Activated B cell treated with CpG ODN at 0.5 μM for 24 hours (primary cell): ENCODE measurements at regions not wholly inside any gene's neighbourhood (a gene's known extent, or its start where the extent isn't known, plus 50 kb on each side); places are given as distances from the start of the nearest gene placed in this dataset.

Experiments used
- ATAC-seq: fragments of 200-7000 bp; cut with Tn5 transposase; one replicate; pipeline ENCODE4 v1.10.0; 2021; ENCODE audit warnings: low read depth, mild to moderate bottlenecking, moderate library complexity
- CTCF ChIA-PET: fragments of 350-600 bp; sonication (Branson Sonifier 250); formaldehyde crosslinking; loops from one replicate; lab custom pipeline; 2021; ENCODE audit warnings: antibody characterized with exemption; lab: Charles Lee
- POLR2A ChIA-PET: fragments of 350-600 bp; sonication (Branson Sonifier 250); formaldehyde crosslinking; loops from one replicate; lab custom pipeline; 2021; ENCODE audit warnings: antibody characterized with exemption; lab: Charles Lee
- DNase-seq: peaks from one replicate; pipeline ENCODE4 v3.0.0; 2022
- H3K27ac Mint-ChIP-seq: one replicate; pipeline ENCODE4 v1.8.0; 2020; ENCODE audit warnings: mixed read lengths
- H3K27me3 Mint-ChIP-seq: one replicate; pipeline ENCODE4 v1.8.0; 2021; ENCODE audit warnings: mixed read lengths
- H3K36me3 Mint-ChIP-seq: one replicate; pipeline ENCODE4 v1.8.0; 2021; ENCODE audit warnings: low read depth, mixed read lengths
- H3K4me1 Mint-ChIP-seq: one replicate; pipeline ENCODE4 v1.8.0; 2021; ENCODE audit warnings: mixed read lengths
- H3K4me3 Mint-ChIP-seq: one replicate; pipeline ENCODE4 v1.8.0; 2020; ENCODE audit warnings: mild to moderate bottlenecking, mixed read lengths
- H3K9me3 Mint-ChIP-seq: one replicate; pipeline ENCODE4 v1.8.0; 2020; ENCODE audit warnings: mixed read lengths
- CTCF ChIP-seq: fragments of 200-600 bp; IDR thresholded peaks from one replicate; pipeline ENCODE4 v1.8.0; 2022; ENCODE audit warnings: antibody characterized with exemption, mild to moderate bottlenecking
- intact Hi-C: fragments of 100-400 bp; cut with micrococcal nuclease; formaldehyde crosslinking; loops from one replicate; pipeline ENCODE4 v1.15.1; 2024

GRCh38 chr4:181162676-181163075, 1080.5 kb upstream of the TENM3 start:
- Mint-ChIP-seq H3K36me3 (no peaks in the 10 kb centered on the region), H3K4me1 (no peaks in the 10 kb centered on the region), H3K27me3 (no peaks in the 10 kb centered on the region), H3K27ac (no peak overlapping the region), H3K9me3 (no peaks in the 10 kb centered on the region), H3K4me3 (no peak overlapping the region)
- no peak for TF ChIP-seq CTCF
- intact Hi-C loops: no loop called here
- POLR2A ChIA-PET: no interaction called here
- ATAC-seq (no peak), DNase-seq (no peak)
- CTCF ChIA-PET: no interaction called here

GRCh38 chr4:181166742-181167399, 1076.3 kb upstream of the TENM3 start:
- Mint-ChIP-seq H3K27me3 (no peaks in the 10 kb centered on the region), H3K27ac (no peak overlapping the region), H3K36me3 (no peaks in the 10 kb centered on the region), H3K9me3 (no peaks in the 10 kb centered on the region), H3K4me1 (no peaks in the 10 kb centered on the region), H3K4me3 (no peak overlapping the region)
- no peak for ATAC-seq
- ChIA-PET CTCF (no interaction called here), POLR2A (no interaction called here)
- DNase-seq: no peak
- intact Hi-C loops: no loop called here
- TF ChIP-seq CTCF: no peak

GRCh38 chr4:181168011-181168805, 1075.0 kb upstream of the TENM3 start:
- H3K36me3 Mint-ChIP-seq: no peaks in the 10 kb centered on the region
- no peak for DNase-seq
- no peaks in the 10 kb centered on the region for H3K9me3 Mint-ChIP-seq
- intact Hi-C loops: no loop called here
- no peak overlapping the region for H3K27ac Mint-ChIP-seq
- ChIA-PET POLR2A (no interaction called here), CTCF (no interaction called here)
- no peak overlapping the region for H3K4me3 Mint-ChIP-seq
- no peaks in the 10 kb centered on the region for H3K27me3 Mint-ChIP-seq
- H3K4me1 Mint-ChIP-seq: no peaks in the 10 kb centered on the region
- no peak for ATAC-seq
- TF ChIP-seq CTCF: no peak

GRCh38 chr4:181173046-181173445, 1070.2 kb upstream of the TENM3 start:
- POLR2A ChIA-PET: no interaction called here
- no peak overlapping the region for H3K27ac Mint-ChIP-seq
- no peaks in the 10 kb centered on the region for H3K4me1 Mint-ChIP-seq
- H3K36me3 Mint-ChIP-seq: no peaks in the 10 kb centered on the region
- ATAC-seq (no peak), DNase-seq (no peak)
- CTCF ChIA-PET: no interaction called here
- no peak for TF ChIP-seq CTCF
- no peak overlapping the region for H3K4me3 Mint-ChIP-seq
- intact Hi-C loops: no loop called here
- no peaks in the 10 kb centered on the region for H3K9me3 Mint-ChIP-seq
- no peaks in the 10 kb centered on the region for H3K27me3 Mint-ChIP-seq

GRCh38 chr4:181176306-181176705, 1066.9 kb upstream of the TENM3 start:
- POLR2A ChIA-PET: no interaction called here
- no peak overlapping the region for H3K27ac Mint-ChIP-seq
- no peak for TF ChIP-seq CTCF
- H3K4me3 Mint-ChIP-seq: no peak overlapping the region
- no peaks in the 10 kb centered on the region for H3K9me3 Mint-ChIP-seq
- ATAC-seq (no peak), DNase-seq (no peak)
- intact Hi-C loops: no loop called here
- no peaks in the 10 kb centered on the region for H3K4me1 Mint-ChIP-seq
- H3K36me3 Mint-ChIP-seq: no peaks in the 10 kb centered on the region
- CTCF ChIA-PET: no interaction called here
- no peaks in the 10 kb centered on the region for H3K27me3 Mint-ChIP-seq
